Endothelial cell of umbilical vein (primary cell): ENCODE measurements at regions not wholly inside any gene's neighbourhood (a gene's known extent, or its start where the extent isn't known, plus 50 kb on each side); places are given as distances from the start of the nearest gene placed in this dataset.

ENCODE experiments used
- BruUV-seq: library from RNA; stranded (reverse); fragments of 400-500 nt; replicated peaks from 2 replicates; lab custom pipeline; 2021; lab: Mats Ljungman, UMichigan
- CTCF ChIA-PET: fragments of 300-600, 350-600 bp; sonication (Branson Sonifier 250); formaldehyde crosslinking; loops from one replicate; lab custom pipeline; 2021; ENCODE audit warnings: antibody characterized with exemption, inconsistent platforms; lab: Charles Lee
- POLR2A ChIA-PET: fragments of 300-600, 350-600 bp; sonication (Branson Sonifier 250); formaldehyde crosslinking; loops from one replicate; lab custom pipeline; 2021; ENCODE audit warnings: antibody characterized with exemption, inconsistent platforms; lab: Charles Lee
- DNase-seq: peaks from one replicate; pipeline ENCODE4 v3.0.0-alpha.2; 2011; ENCODE audit warnings: low read depth, low spot score
- FAIRE-seq: peaks from 2 replicates; lab custom pipeline; 2011; peaks lifted over from hg19 to GRCh38; lab: Jason Lieb, UNC
- H2AFZ ChIP-seq: 2 replicates; pipeline ENCODE4 v1.6.0; 2012; ENCODE audit warnings: low read depth, low read length, control low read depth, inconsistent platforms
- H3K27ac ChIP-seq: 2 replicates; pipeline ENCODE4 v1.5.1; 2011; ENCODE audit warnings: low read depth, mild to moderate bottlenecking, control low read depth, low read length, moderate library complexity; ENCODE audit not compliant: insufficient read depth
- H3K27me3 ChIP-seq, 2 experiments: 2 replicates each; pipeline versions ENCODE4 v1.6.0 to v1.6.1; 2011; ENCODE audit warnings: low read length in 2 of 2, mixed read lengths in 1 of 2; ENCODE audit not compliant: control insufficient read depth in 2 of 2, insufficient read depth in 2 of 2
- H3K36me3 ChIP-seq, 2 experiments: 2 replicates in 1 of 2; 3 replicates in 1 of 2; pipeline ENCODE4 v1.5.1; 2011; ENCODE audit warnings: low read length in 2 of 2, mild to moderate bottlenecking in 1 of 2, moderate library complexity in 1 of 2; ENCODE audit not compliant: control insufficient read depth in 2 of 2, insufficient read depth in 2 of 2; ENCODE audit errors: extremely low read depth in 1 of 2
- H3K4me1 ChIP-seq: 3 replicates; pipeline ENCODE4 v1.5.1; 2011; ENCODE audit warnings: mild to moderate bottlenecking, low read length; ENCODE audit not compliant: control insufficient read depth, insufficient read depth; ENCODE audit errors: extremely low read depth
- H3K4me2 ChIP-seq: 2 replicates; pipeline ENCODE4 v1.6.1; 2011; ENCODE audit warnings: low read length, control low read depth, mixed read lengths; ENCODE audit not compliant: insufficient read depth
- H3K4me3 ChIP-seq, 3 experiments: fragments of 200-600 bp in 1 of 3; sonication (generic), shearing (Covaris generic) in 1 of 3; replicated peaks in 1 of 3; 2 replicates each; pipeline ENCODE4 v1.5.1; 2011 to 2016; ENCODE audit warnings: control low read depth in 3 of 3, low read length in 3 of 3, mild to moderate bottlenecking in 2 of 3, inconsistent platforms in 1 of 3, low read depth in 1 of 3, moderate library complexity in 1 of 3; ENCODE audit not compliant: insufficient read depth in 1 of 3
- H3K79me2 ChIP-seq: 2 replicates; pipeline ENCODE4 v1.6.0; 2012; ENCODE audit warnings: low read length, inconsistent platforms; ENCODE audit not compliant: control insufficient read depth, insufficient read depth
- H3K9ac ChIP-seq: replicated peaks from 2 replicates; pipeline ENCODE3; 2011; ENCODE audit warnings: low read length, control low read depth; ENCODE audit not compliant: insufficient read depth; ENCODE audit errors: extremely low read depth
- H3K9me1 ChIP-seq: replicated peaks from 3 replicates; pipeline ENCODE4 v1.6.0; 2011; ENCODE audit warnings: mild to moderate bottlenecking, low read length; ENCODE audit not compliant: control insufficient read depth, insufficient read depth; ENCODE audit errors: extremely low read depth
- H3K9me3 ChIP-seq: replicated peaks from 2 replicates; pipeline ENCODE4 v1.5.1; 2012; ENCODE audit warnings: low read length, inconsistent platforms; ENCODE audit not compliant: control insufficient read depth, insufficient read depth
- H4K20me1 ChIP-seq: replicated peaks from 2 replicates; pipeline ENCODE3; 2011; ENCODE audit warnings: mild to moderate bottlenecking, low read length; ENCODE audit not compliant: control insufficient read depth, insufficient read depth; ENCODE audit errors: extremely low read depth
- CTCF ChIP-seq, 2 donors: IDR thresholded peaks; 1 replicate in 1 of 2; 2 replicates in 1 of 2; pipeline ENCODE4 v1.5.1; 2011; ENCODE audit warnings: low read length in 2 of 2, mild to moderate bottlenecking in 2 of 2, moderate library complexity in 2 of 2, control low read depth in 1 of 2, inconsistent platforms in 1 of 2, low read depth in 1 of 2; ENCODE audit not compliant: insufficient read depth in 1 of 2; ENCODE audit errors: extremely low read depth in 1 of 2
- EZH2 ChIP-seq: IDR thresholded peaks from 2 replicates; pipeline ENCODE4 v1.6.1; 2012; ENCODE audit warnings: borderline replicate concordance, low read depth, mild to moderate bottlenecking, moderate library complexity, low read length, inconsistent platforms; ENCODE audit not compliant: severe bottlenecking
- FOS ChIP-seq: IDR thresholded peaks from 2 replicates; pipeline ENCODE4 v1.6.1; 2011; ENCODE audit warnings: mild to moderate bottlenecking, low read length, moderate library complexity, borderline replicate concordance; ENCODE audit not compliant: insufficient read depth
- GATA2 ChIP-seq: IDR thresholded peaks from 2 replicates; pipeline ENCODE4 v1.7.0; 2011; ENCODE audit warnings: low read depth, mild to moderate bottlenecking, moderate library complexity, mixed read lengths, low read length; ENCODE audit not compliant: insufficient read length, insufficient read depth
- JUN ChIP-seq: IDR thresholded peaks from 2 replicates; pipeline ENCODE4 v1.6.1; 2011; ENCODE audit warnings: borderline replicate concordance, low read depth; ENCODE audit not compliant: insufficient read length, insufficient read depth
- MAX ChIP-seq: IDR thresholded peaks from 2 replicates; pipeline ENCODE4 v1.6.1; 2011; ENCODE audit not compliant: insufficient read depth, insufficient read length
- MYC ChIP-seq: IDR thresholded peaks from one replicate; pipeline ENCODE4 v1.6.1; 2011; ENCODE audit warnings: mild to moderate bottlenecking, low read depth, low read length
- POLR2A ChIP-seq: IDR thresholded peaks from 2 replicates; pipeline ENCODE4 v1.6.1; 2012; ENCODE audit warnings: low read depth, mild to moderate bottlenecking, control low read depth, low read length
- POLR2AphosphoS5 ChIP-seq: IDR thresholded peaks from 2 replicates; pipeline ENCODE4 v1.6.1; 2012; ENCODE audit warnings: low read depth, mild to moderate bottlenecking, control low read depth, low read length, moderate library complexity; ENCODE audit not compliant: insufficient read depth
- dilution Hi-C: fragments of 300-500 bp; cut with MboI; formaldehyde crosslinking; loops from one replicate; pipeline ENCODE4 v1.15.0; 2019; ENCODE audit warnings: low sequenced_read_pairs; ENCODE audit not compliant: extremely low pct_ligation_motif_present
- intact Hi-C: fragments of 100-400 bp; cut with micrococcal nuclease; formaldehyde crosslinking; loops from one replicate; pipeline ENCODE4 v1.10.0; 2022

GRCh38 chr2:14737201-14737600, 104.7 kb downstream of the LRATD1 start:
- Histone ChIP-seq H3K36me3 (no peaks in the 10 kb centered on the region), H3K9me1 (no peaks in the 10 kb centered on the region), H3K27me3 (no peaks in the 10 kb centered on the region), H3K4me2 (no peak overlapping the region), H3K27ac (no peak overlapping the region), H3K4me3 (no peak overlapping the region), H4K20me1 (no peaks in the 10 kb centered on the region), H3K9me3 (peaks cover 4% of the 10 kb centered on the region), H3K79me2 (no peaks in the 10 kb centered on the region), H3K4me1 (no peaks in the 10 kb centered on the region), H2AFZ (no peak overlapping the region), H3K9ac (no peak overlapping the region)
- no peak for FAIRE-seq
- ChIA-PET CTCF (no interaction called here), POLR2A (no interaction called here)
- intact Hi-C loops (no loop called here), dilution Hi-C loops (no loop called here)
- BruUV-seq = no TSS peak
- TF ChIP-seq CTCF (IDR thresholded peaks at IDR 0.05; ENCODE audit: extremely low read depth in 1 of 2, insufficient read depth in 1 of 2, low read depth in 1 of 2, low read length in 2 of 2) (no peak), POLR2AphosphoS5 (no peak), JUN (no peak), POLR2A (no peak), EZH2 (no peak), FOS (no peak), MYC (no peak), GATA2 (no peak), MAX (no peak)
- no peak for DNase-seq
